DOHH2 (cell line): ENCODE measurements at regions not wholly inside any gene's neighbourhood (a gene's known extent, or its start where the extent isn't known, plus 50 kb on each side); places are given as distances from the start of the nearest gene placed in this dataset.

Experiments used
- H3F3A ChIP-seq: fragments of 200-600 bp; sonication (generic), shearing (Covaris generic); 2 replicates; pipeline ENCODE4 v1.6.0; 2016; ENCODE audit warnings: antibody characterized with exemption, mild to moderate bottlenecking; ENCODE audit not compliant: control insufficient read depth, insufficient read depth
- H3K27ac ChIP-seq: fragments of 200-600 bp; sonication (generic); 2 replicates; pipeline ENCODE4 v1.5.1; 2014; ENCODE audit warnings: low read depth, mild to moderate bottlenecking, low read length, moderate library complexity
- H3K27me3 ChIP-seq: fragments of 200-600 bp; sonication (generic); 2 replicates; pipeline ENCODE4 v1.6.1; 2014; ENCODE audit warnings: mild to moderate bottlenecking, low read length, mixed read lengths; ENCODE audit not compliant: control insufficient read depth
- H3K36me3 ChIP-seq: fragments of 200-600 bp; sonication (generic); 2 replicates; pipeline ENCODE4 v1.6.1; 2014; ENCODE audit warnings: mild to moderate bottlenecking, low read length, moderate library complexity, mixed read lengths; ENCODE audit not compliant: control insufficient read depth
- H3K4me1 ChIP-seq: fragments of 200-600 bp; sonication (generic); 2 replicates; pipeline ENCODE4 v1.6.1; 2014; ENCODE audit warnings: mild to moderate bottlenecking, low read length, mixed read lengths; ENCODE audit not compliant: control insufficient read depth
- H3K4me2 ChIP-seq: fragments of 200-600 bp; sonication (generic); 2 replicates; pipeline ENCODE4 v1.6.0; 2014; ENCODE audit warnings: mild to moderate bottlenecking, low read length, moderate library complexity
- H3K4me3 ChIP-seq: fragments of 200-600 bp; sonication (generic); 2 replicates; pipeline ENCODE4 v1.5.1; 2014; ENCODE audit warnings: mild to moderate bottlenecking, low read length, mixed read lengths
- H3K79me2 ChIP-seq: fragments of 200-600 bp; sonication (generic); 2 replicates; pipeline ENCODE4 v1.6.1; 2014; ENCODE audit warnings: mild to moderate bottlenecking, low read length, mixed read lengths; ENCODE audit not compliant: control insufficient read depth
- H3K9me2 ChIP-seq: fragments of 200-600 bp; sonication (generic); replicated peaks from 2 replicates; pipeline ENCODE4 v1.6.1; 2014; ENCODE audit warnings: mild to moderate bottlenecking, low read length, mixed read lengths; ENCODE audit not compliant: control insufficient read depth
- H3K9me3 ChIP-seq: fragments of 200-600 bp; sonication (generic); 2 replicates; pipeline ENCODE4 v1.6.1; 2014; ENCODE audit warnings: antibody characterized with exemption, low read length, mixed read lengths; ENCODE audit not compliant: control insufficient read depth, insufficient read depth
- H4K20me1 ChIP-seq: fragments of 200-600 bp; sonication (generic); 2 replicates; pipeline ENCODE4 v1.6.0; 2014; ENCODE audit warnings: low read depth, mild to moderate bottlenecking, antibody characterized with exemption, low read length, moderate library complexity; ENCODE audit not compliant: control insufficient read depth, insufficient read depth
- CTCF ChIP-seq: fragments of 200-600 bp; sonication (generic); IDR thresholded peaks from one replicate; pipeline ENCODE4 v1.5.1; 2014; ENCODE audit warnings: antibody characterized with exemption, mild to moderate bottlenecking, low read depth, low read length; ENCODE audit not compliant: poor library complexity, severe bottlenecking
- EZH2phosphoT487 ChIP-seq: fragments of 200-600 bp; sonication (generic); IDR thresholded peaks from 2 replicates; pipeline ENCODE4 v1.6.1; 2017; ENCODE audit warnings: borderline replicate concordance, mild to moderate bottlenecking, antibody characterized with exemption, low read length, moderate library complexity, mixed read lengths

GRCh38 chr3:24639061-24639460 lies 144.4 kb upstream of the THRB start:
- no peaks in the 10 kb centered on the region for H3K36me3 ChIP-seq
- no peak overlapping the region for H3K4me3 ChIP-seq
- H4K20me1 ChIP-seq, result no peaks in the 10 kb centered on the region
- no peaks in the 10 kb centered on the region for H3K4me1 ChIP-seq
- no peaks in the 10 kb centered on the region for H3K9me3 ChIP-seq
- TF ChIP-seq CTCF (no peak), EZH2phosphoT487 (no peak)
- no peaks in the 10 kb centered on the region for H3K79me2 ChIP-seq
- no peaks in the 10 kb centered on the region for H3F3A ChIP-seq
- no peaks in the 10 kb centered on the region for H3K9me2 ChIP-seq
- no peak overlapping the region for H3K4me2 ChIP-seq
- H3K27ac ChIP-seq, result no peak overlapping the region
- no peaks in the 10 kb centered on the region for H3K27me3 ChIP-seq

GRCh38 chr3:24639481-24640329 lies 145.1 kb upstream of the THRB start:
- H3K4me1 ChIP-seq, result no peaks in the 10 kb centered on the region
- no peak for TF ChIP-seq EZH2phosphoT487
- TF ChIP-seq CTCF, result no peak
- H3K36me3 ChIP-seq, result no peaks in the 10 kb centered on the region
- H3K9me2 ChIP-seq, result no peaks in the 10 kb centered on the region
- H3K4me3 ChIP-seq, result no peak overlapping the region
- no peak overlapping the region for H3K4me2 ChIP-seq
- H4K20me1 ChIP-seq, result no peaks in the 10 kb centered on the region
- no peak overlapping the region for H3K27ac ChIP-seq
- H3F3A ChIP-seq, result no peaks in the 10 kb centered on the region
- H3K27me3 ChIP-seq, result no peaks in the 10 kb centered on the region
- H3K79me2 ChIP-seq, result no peaks in the 10 kb centered on the region
- H3K9me3 ChIP-seq, result no peaks in the 10 kb centered on the region

- Histone ChIP-seq H3K4me3 (no peak overlapping the region), H3K9me2 (no peaks in the 10 kb centered on the region), H3K36me3 (no peaks in the 10 kb centered on the region), H3F3A (no peaks in the 10 kb centered on the region), H3K27ac (no peak overlapping the region), H3K9me3 (no peaks in the 10 kb centered on the region), H3K79me2 (no peaks in the 10 kb centered on the region), H4K20me1 (no peaks in the 10 kb centered on the region), H3K4me1 (no peaks in the 10 kb centered on the region), H3K4me2 (no peak overlapping the region), H3K27me3 (no peaks in the 10 kb centered on the region)
- TF ChIP-seq CTCF (no peak), EZH2phosphoT487 (no peak)
Observed at GRCh38 chr3:24640330-24640877, 145.8 kb upstream of the THRB start.
